CD4-positive, alpha-beta T cell (primary cell): ENCODE measurements at regions not wholly inside any gene's neighbourhood (a gene's known extent, or its start where the extent isn't known, plus 50 kb on each side); places are given as distances from the start of the nearest gene placed in this dataset.

Experiments
- ATAC-seq: fragments of 200-7000 bp; cut with Tn5 transposase; one replicate; pipeline ENCODE4 v1.10.0; 2022; ENCODE audit warnings: mild to moderate bottlenecking; ENCODE audit not compliant: poor library complexity
- CTCF ChIA-PET: fragments of 350-600 bp; sonication (Branson Sonifier 250); formaldehyde crosslinking; loops from one replicate; lab custom pipeline; 2021; ENCODE audit warnings: antibody characterized with exemption, inconsistent platforms; lab: Charles Lee
- POLR2A ChIA-PET: fragments of 350-600 bp; sonication (Branson Sonifier 250); formaldehyde crosslinking; loops from one replicate; lab custom pipeline; 2021; ENCODE audit warnings: antibody characterized with exemption, inconsistent platforms; lab: Charles Lee
- DNase-seq, 14 experiments: peaks; one replicate each; pipeline ENCODE4 v3.0.0-alpha.2; 2013 to 2020; ENCODE audit warnings: mixed read lengths in 2 of 14
- H3K27ac ChIP-seq, 2 donors: one replicate each; pipeline versions ENCODE4 v1.5.1 to v1.7.0; 2013; ENCODE audit warnings: low read length in 2 of 2, low read depth in 1 of 2, mild to moderate bottlenecking in 1 of 2
- H3K27me3 ChIP-seq, 2 experiments: 1 replicate in 1 of 2; 2 replicates in 1 of 2; pipeline versions ENCODE4 v1.6.1 to v1.7.0; 2013; ENCODE audit warnings: low read length in 2 of 2, control low read depth in 1 of 2, mild to moderate bottlenecking in 1 of 2, moderate library complexity in 1 of 2; ENCODE audit not compliant: insufficient read depth in 2 of 2, control insufficient read depth in 1 of 2
- H3K36me3 ChIP-seq: one replicate; pipeline ENCODE4 v1.6.1; 2013; ENCODE audit warnings: low read length, control low read depth; ENCODE audit not compliant: insufficient read depth
- H3K4me1 ChIP-seq: one replicate; pipeline ENCODE4 v1.6.1; 2013; ENCODE audit warnings: low read length, control low read depth; ENCODE audit not compliant: insufficient read depth
- H3K4me3 ChIP-seq: one replicate; pipeline ENCODE4 v1.5.1; 2013; ENCODE audit warnings: mild to moderate bottlenecking, low read length, moderate library complexity
- H3K9me3 ChIP-seq, 2 experiments: 1 replicate in 1 of 2; 2 replicates in 1 of 2; pipeline versions ENCODE4 v1.6.1 to v1.7.0; 2013; ENCODE audit warnings: low read length in 2 of 2, mild to moderate bottlenecking in 2 of 2, control low read depth in 1 of 2, moderate library complexity in 1 of 2; ENCODE audit not compliant: control insufficient read depth in 1 of 2, insufficient read depth in 1 of 2
- H3K27ac Mint-ChIP-seq: one replicate; pipeline ENCODE4 v1.8.0; 2020; ENCODE audit warnings: mixed read lengths
- H3K27me3 Mint-ChIP-seq: one replicate; pipeline ENCODE4 v1.8.0; 2021; ENCODE audit warnings: mixed read lengths
- H3K36me3 Mint-ChIP-seq: one replicate; pipeline ENCODE4 v1.8.0; 2021; ENCODE audit warnings: low read depth, mixed read lengths
- H3K4me1 Mint-ChIP-seq: one replicate; pipeline ENCODE4 v1.8.0; 2021; ENCODE audit warnings: low read depth, mixed read lengths
- H3K4me3 Mint-ChIP-seq: one replicate; pipeline ENCODE4 v1.8.0; 2020; ENCODE audit warnings: mild to moderate bottlenecking, mixed read lengths
- H3K9me3 Mint-ChIP-seq: one replicate; pipeline ENCODE4 v1.8.0; 2020; ENCODE audit warnings: mixed read lengths
- intact Hi-C, 2 experiments: fragments of 100-400 bp; cut with DNase I in 1 of 2; cut with micrococcal nuclease in 1 of 2; formaldehyde crosslinking; loops; one replicate each; pipeline versions ENCODE4 v1.15.1 to v1.9.0; 2023 to 2025; cut with DNase I, micrococcal nuclease
- TF ChIP-seq, protein P1 (sequence below): fragments of 200-600 bp; IDR thresholded peaks from one replicate; pipeline ENCODE4 v1.8.0; 2022; ENCODE audit warnings: antibody characterized with exemption, mild to moderate bottlenecking

DNA sequence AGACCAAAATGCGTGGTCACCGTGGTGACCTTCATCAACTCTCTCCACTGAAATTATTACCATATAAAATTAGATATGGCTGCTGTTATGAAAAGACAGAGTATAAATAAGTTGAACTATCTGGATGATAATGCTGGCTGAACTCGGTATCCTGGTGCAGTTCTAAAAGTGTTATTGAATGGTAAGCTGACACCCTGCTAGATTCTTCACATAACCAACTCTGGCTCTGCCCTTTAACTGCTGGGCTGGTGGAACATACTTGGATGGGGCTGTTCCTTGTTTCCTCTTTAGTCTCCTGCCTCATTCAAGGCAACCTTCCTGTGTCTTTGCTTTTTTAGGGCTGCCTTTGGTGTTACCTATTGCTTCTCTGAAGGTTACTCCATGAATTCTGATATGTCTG lies 106.9 kb downstream of the FGF9 start:
- Histone ChIP-seq H3K27ac (no peak overlapping the region), H3K36me3 (no peaks in the 10 kb centered on the region), H3K9me3 (peaks cover 0 to 3% of the 10 kb centered on the region in 2 experiments), H3K27me3 (no peaks in the 10 kb centered on the region), H3K4me3 (no peak overlapping the region), H3K4me1 (no peaks in the 10 kb centered on the region)
- ChIA-PET POLR2A (no interaction called here), CTCF (no interaction called here)
- Mint-ChIP-seq H3K27me3 (peaks cover 18% of the 10 kb centered on the region), H3K27ac (no peak overlapping the region), H3K36me3 (no peaks in the 10 kb centered on the region), H3K9me3 (no peaks in the 10 kb centered on the region), H3K4me3 (no peak overlapping the region), H3K4me1 (no peaks in the 10 kb centered on the region)
- TF ChIP-seq, protein P1, sequence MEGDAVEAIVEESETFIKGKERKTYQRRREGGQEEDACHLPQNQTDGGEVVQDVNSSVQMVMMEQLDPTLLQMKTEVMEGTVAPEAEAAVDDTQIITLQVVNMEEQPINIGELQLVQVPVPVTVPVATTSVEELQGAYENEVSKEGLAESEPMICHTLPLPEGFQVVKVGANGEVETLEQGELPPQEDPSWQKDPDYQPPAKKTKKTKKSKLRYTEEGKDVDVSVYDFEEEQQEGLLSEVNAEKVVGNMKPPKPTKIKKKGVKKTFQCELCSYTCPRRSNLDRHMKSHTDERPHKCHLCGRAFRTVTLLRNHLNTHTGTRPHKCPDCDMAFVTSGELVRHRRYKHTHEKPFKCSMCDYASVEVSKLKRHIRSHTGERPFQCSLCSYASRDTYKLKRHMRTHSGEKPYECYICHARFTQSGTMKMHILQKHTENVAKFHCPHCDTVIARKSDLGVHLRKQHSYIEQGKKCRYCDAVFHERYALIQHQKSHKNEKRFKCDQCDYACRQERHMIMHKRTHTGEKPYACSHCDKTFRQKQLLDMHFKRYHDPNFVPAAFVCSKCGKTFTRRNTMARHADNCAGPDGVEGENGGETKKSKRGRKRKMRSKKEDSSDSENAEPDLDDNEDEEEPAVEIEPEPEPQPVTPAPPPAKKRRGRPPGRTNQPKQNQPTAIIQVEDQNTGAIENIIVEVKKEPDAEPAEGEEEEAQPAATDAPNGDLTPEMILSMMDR, result no peak
- no peak for DNase-seq
- intact Hi-C loops, result no loop called here
- ATAC-seq, result no peak

DNA sequence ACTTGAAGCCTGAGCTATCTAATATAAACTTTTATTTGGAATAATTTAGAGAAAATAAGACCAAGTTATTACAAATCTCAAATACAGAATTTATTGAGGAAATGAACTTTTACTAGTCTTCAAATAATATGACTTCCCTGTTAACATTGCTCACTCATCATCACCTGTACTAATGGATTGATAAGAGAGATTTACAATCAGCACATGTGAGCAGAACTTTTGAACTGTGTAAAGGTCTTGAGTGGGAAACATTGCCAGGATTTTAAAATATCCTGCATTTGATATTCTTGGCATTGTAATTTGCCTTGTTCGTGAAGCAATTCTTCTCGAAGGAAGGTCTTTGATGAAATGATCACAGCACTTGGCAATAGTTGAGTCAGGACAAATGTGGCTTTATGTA lies 111.9 kb downstream of the FGF9 start:
- no peak overlapping the region for H3K4me3 Mint-ChIP-seq
- H3K36me3 Mint-ChIP-seq, result no peaks in the 10 kb centered on the region
- ChIA-PET POLR2A (no interaction called here), CTCF (no interaction called here)
- Histone ChIP-seq H3K4me1 (no peaks in the 10 kb centered on the region), H3K27me3 (no peaks in the 10 kb centered on the region), H3K4me3 (no peak overlapping the region), H3K27ac (no peak overlapping the region), H3K9me3 (no peaks in the 10 kb centered on the region), H3K36me3 (no peaks in the 10 kb centered on the region)
- ATAC-seq (no peak), DNase-seq (no peak)
- no peaks in the 10 kb centered on the region for H3K4me1 Mint-ChIP-seq
- intact Hi-C loops, result no loop called here
- H3K9me3 Mint-ChIP-seq, result no peaks in the 10 kb centered on the region
- TF ChIP-seq, protein P1, result no peak
- no peak overlapping the region for H3K27ac Mint-ChIP-seq
- peaks cover 4% of the 10 kb centered on the region for H3K27me3 Mint-ChIP-seq

DNA sequence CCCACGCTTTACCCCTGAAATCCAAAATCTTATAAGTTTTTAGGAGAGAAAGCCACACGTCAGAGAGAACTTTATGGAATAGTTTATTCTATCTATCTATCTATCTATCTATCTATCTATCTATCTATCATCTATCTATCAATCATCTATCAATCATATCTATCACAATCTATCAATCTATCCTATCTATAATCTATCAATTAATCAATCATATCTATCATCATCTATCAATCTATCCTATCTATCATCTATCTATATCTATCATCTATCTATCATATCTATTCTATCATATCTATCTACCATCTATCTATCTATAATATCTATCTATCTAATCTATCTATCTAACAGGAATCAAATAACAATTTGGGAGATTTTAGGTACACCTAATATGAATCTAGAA lies 115.1 kb downstream of the FGF9 start:
- DNase-seq (no peak), ATAC-seq (no peak)
- H3K36me3 Mint-ChIP-seq, result no peaks in the 10 kb centered on the region
- TF ChIP-seq, protein P1, result no peak
- no peaks in the 10 kb centered on the region for H3K9me3 Mint-ChIP-seq
- H3K27me3 ChIP-seq, result no peaks in the 10 kb centered on the region
- no peak overlapping the region for H3K4me3 Mint-ChIP-seq
- H3K4me3 ChIP-seq, result no peak overlapping the region
- no peak overlapping the region for H3K27ac ChIP-seq
- no peak overlapping the region for H3K27ac Mint-ChIP-seq
- H3K27me3 Mint-ChIP-seq, result peaks cover 16% of the 10 kb centered on the region
- intact Hi-C loops, result no loop called here
- ChIA-PET CTCF (no interaction called here), POLR2A (no interaction called here)
- no peaks in the 10 kb centered on the region for H3K4me1 Mint-ChIP-seq
- no peaks in the 10 kb centered on the region for H3K36me3 ChIP-seq
- H3K4me1 ChIP-seq, result no peaks in the 10 kb centered on the region
- H3K9me3 ChIP-seq, result no peaks in the 10 kb centered on the region
